HCT116 (cell line): ENCODE measurements at regions not wholly inside any gene's neighbourhood (a gene's known extent, or its start where the extent isn't known, plus 50 kb on each side); places are given as distances from the start of the nearest gene placed in this dataset.

Experiments used
- CEBPB ChIP-seq: IDR thresholded peaks from 2 replicates; pipeline ENCODE4 v1.6.1; 2012; ENCODE audit warnings: low read depth
- CTCF ChIP-seq, 3 experiments: fragments of 200-600 bp in 1 of 3; sonication (generic) in 1 of 3; IDR thresholded peaks in 2 of 3; conservative IDR thresholded peaks in 1 of 3; 2 replicates each; pipeline ENCODE4 v1.5.1; 2012 to 2017; ENCODE audit warnings: low read depth in 2 of 3, low read length in 2 of 3, antibody characterized with exemption in 1 of 3, borderline replicate concordance in 1 of 3, control low read depth in 1 of 3, mild to moderate bottlenecking in 1 of 3, mixed read lengths in 1 of 3, mixed run types in 1 of 3, moderate library complexity in 1 of 3; ENCODE audit not compliant: insufficient read depth in 1 of 3
- EZH2 ChIP-seq: fragments of 200-600 bp; sonication (generic); IDR thresholded peaks from 2 replicates; pipeline ENCODE4 v1.6.1; 2017; ENCODE audit warnings: antibody characterized with exemption, mixed run types
- EZH2phosphoT487 ChIP-seq: fragments of 200-600 bp; IDR thresholded peaks from 2 replicates; pipeline ENCODE4 v1.6.1; 2018; ENCODE audit warnings: antibody characterized with exemption, borderline replicate concordance
- RAD21 ChIP-seq: IDR thresholded peaks from 2 replicates; pipeline ENCODE4 v1.6.1; 2012; ENCODE audit warnings: low read depth, mild to moderate bottlenecking

GRCh38 chrX:40511258-40511657 is 69.5 kb upstream of the ATP6AP2 start:
- TF ChIP-seq CTCF (IDR thresholded peaks at IDR 0.05 in 2 of 3, conservative IDR thresholded peaks at IDR 0.05 in 1 of 3; ENCODE audit: borderline replicate concordance in 1 of 3, insufficient read depth in 1 of 3, low read depth in 2 of 3, low read length in 2 of 3) = no peak
- TF ChIP-seq RAD21 = no peak
- no peak for TF ChIP-seq CEBPB
- TF ChIP-seq EZH2phosphoT487 = no peak
- TF ChIP-seq EZH2 = no peak
